VCaP (cell line): ENCODE measurements at regions not wholly inside any gene's neighbourhood (a gene's known extent, or its start where the extent isn't known, plus 50 kb on each side); places are given as distances from the start of the nearest gene placed in this dataset.
"Not testable (repeated sequence)": the region's sequence is repeated elsewhere in the genome, so short reads cannot be mapped to it uniquely, and the experiment has no call there.

Experiments used
- H3K27ac ChIP-seq: fragments of 450-650 bp; 2 replicates; pipeline ENCODE4 v1.5.1; 2017
- CTCF ChIP-seq: fragments of 450-650 bp; conservative IDR thresholded peaks from 2 replicates; pipeline ENCODE4 v1.5.1; 2017; ENCODE audit warnings: mild to moderate bottlenecking, moderate library complexity

GRCh38 chr6:19934996-19935591 lies 97.9 kb downstream of the ID4 start:
- H3K27ac ChIP-seq, result no peak overlapping the region
- TF ChIP-seq CTCF, result no peak

GRCh38 chr6:19939321-19939720 lies 102.2 kb downstream of the ID4 start:
- H3K27ac ChIP-seq, result not testable (repeated sequence)

- not testable (repeated sequence) for H3K27ac ChIP-seq
Measured at GRCh38 chr6:19939926-19940325, 102.8 kb downstream of the ID4 start.

- TF ChIP-seq CTCF, result no peak
- no peak overlapping the region for H3K27ac ChIP-seq
Measured at GRCh38 chr6:19943042-19943441, 105.9 kb downstream of the ID4 start.

- no peak for TF ChIP-seq CTCF
- H3K27ac ChIP-seq, result no peak overlapping the region
Measured at GRCh38 chr6:19945843-19946358, 108.7 kb downstream of the ID4 start.

- H3K27ac ChIP-seq, result no peak overlapping the region
Measured at GRCh38 chr6:19949155-19949554, 112.0 kb downstream of the ID4 start.

GRCh38 chr6:19964115-19964514 lies 126.9 kb downstream of the ID4 start:
- TF ChIP-seq CTCF, result no peak
- no peak overlapping the region for H3K27ac ChIP-seq

More at GRCh38 chr6:19949155-19949554, 112.0 kb downstream of the ID4 start:
- no peak for TF ChIP-seq CTCF

- TF ChIP-seq CTCF, result no peak
Measured at GRCh38 chr6:19968201-19968600, 131.0 kb downstream of the ID4 start.

GRCh38 chr6:19972221-19972620 lies 135.1 kb downstream of the ID4 start:
- H3K27ac ChIP-seq, result no peak overlapping the region
- TF ChIP-seq CTCF, result no peak

More at GRCh38 chr6:19968201-19968600, 131.0 kb downstream of the ID4 start:
- H3K27ac ChIP-seq, result no peak overlapping the region
